Stomach (tissue), 8 donors: ENCODE measurements at regions not wholly inside any gene's neighbourhood (a gene's known extent, or its start where the extent isn't known, plus 50 kb on each side); places are given as distances from the start of the nearest gene placed in this dataset.

Experiments used
- DNase-seq, 2 donors: peaks; one replicate each; pipeline versions ENCODE4 v3.0.0 to v3.0.0-alpha.2; 2013 to 2019
- H3K27ac ChIP-seq, 5 donors: fragments of 200-600 bp in 4 of 5; sonication (generic) in 4 of 5; one replicate each; pipeline ENCODE4 v1.5.1; 2013 to 2019; ENCODE audit warnings: mild to moderate bottlenecking in 1 of 5, moderate library complexity in 1 of 5
- H3K27me3 ChIP-seq, 3 donors: fragments of 200-600 bp; sonication (generic); one replicate each; pipeline ENCODE4 v1.5.1; 2017 to 2019; ENCODE audit warnings: mixed run types in 1 of 3
- H3K36me3 ChIP-seq, 4 donors: fragments of 200-600 bp; sonication (generic); 1 replicate in 3 of 4; 2 replicates in 1 of 4; pipeline ENCODE4 v1.5.1; 2016 to 2019
- H3K4me1 ChIP-seq, 4 donors: fragments of 200-600 bp; sonication (generic); one replicate each; pipeline ENCODE4 v1.5.1; 2016 to 2019
- H3K4me3 ChIP-seq, 4 donors: fragments of 200-600 bp; sonication (generic) in 3 of 4; one replicate each; pipeline ENCODE4 v1.5.1; 2016 to 2019; ENCODE audit warnings: mild to moderate bottlenecking in 1 of 4
- H3K9me3 ChIP-seq, 4 donors: fragments of 200-600 bp; sonication (generic); one replicate each; pipeline ENCODE4 v1.5.1; 2016 to 2019
- EP300 ChIP-seq: sonication (generic); formaldehyde crosslinking; IDR thresholded peaks from one replicate; pipeline ENCODE4 v1.6.1; 2017; ENCODE audit warnings: antibody characterized with exemption
- POLR2A ChIP-seq, 4 donors: fragments of 450-650 bp; IDR thresholded peaks; one replicate each; pipeline ENCODE4 v1.6.1; 2016; ENCODE audit warnings: antibody characterized with exemption in 4 of 4, control low read depth in 2 of 4, mild to moderate bottlenecking in 1 of 4, moderate library complexity in 1 of 4
- POLR2AphosphoS5 ChIP-seq, 3 donors: sonication (generic); formaldehyde crosslinking; IDR thresholded peaks; one replicate each; pipeline ENCODE4 v1.6.1; 2016; ENCODE audit warnings: antibody characterized with exemption in 3 of 3
- WGBS, 5 donors: extraction: QIAGEN DNeasy Blood & Tissue Kit in 3 of 5; methylation state at CpG; one replicate each; pipeline versions ENCODE4 v1.1.5 to v1.1.7; 2013 to 2018; 5-methylcytosine and 5-hydroxymethylcytosine counted together
- intact Hi-C: fragments of 100-400 bp; cut with DNase I; formaldehyde crosslinking; loops from one replicate; pipeline ENCODE4 v1.15.1; 2023; ENCODE audit warnings: low total_unique reads
- TF ChIP-seq, protein P1 (sequence below), 7 experiments: fragments of 450-650 bp in 4 of 7; fragments of 200-600 bp in 3 of 7; sonication (generic) in 3 of 7; IDR thresholded peaks; one replicate each; pipeline ENCODE4 v1.5.1; 2016 to 2019; ENCODE audit warnings: antibody characterized with exemption in 7 of 7, control low read depth in 2 of 7, mild to moderate bottlenecking in 1 of 7
- donor health status: healthy with polysubstance abuse.
- donor health status: Bipolar disorder and iron deficiency.
- donor health status: healthy.

GRCh38 chr14:48973151-48973550 lies 613.0 kb downstream of the RPS29 start:
- TF ChIP-seq POLR2A (IDR thresholded peaks at IDR 0.05) (no peak), POLR2AphosphoS5 (IDR thresholded peaks at IDR 0.05) (no peak), EP300 (no peak)
- TF ChIP-seq, protein P1, sequence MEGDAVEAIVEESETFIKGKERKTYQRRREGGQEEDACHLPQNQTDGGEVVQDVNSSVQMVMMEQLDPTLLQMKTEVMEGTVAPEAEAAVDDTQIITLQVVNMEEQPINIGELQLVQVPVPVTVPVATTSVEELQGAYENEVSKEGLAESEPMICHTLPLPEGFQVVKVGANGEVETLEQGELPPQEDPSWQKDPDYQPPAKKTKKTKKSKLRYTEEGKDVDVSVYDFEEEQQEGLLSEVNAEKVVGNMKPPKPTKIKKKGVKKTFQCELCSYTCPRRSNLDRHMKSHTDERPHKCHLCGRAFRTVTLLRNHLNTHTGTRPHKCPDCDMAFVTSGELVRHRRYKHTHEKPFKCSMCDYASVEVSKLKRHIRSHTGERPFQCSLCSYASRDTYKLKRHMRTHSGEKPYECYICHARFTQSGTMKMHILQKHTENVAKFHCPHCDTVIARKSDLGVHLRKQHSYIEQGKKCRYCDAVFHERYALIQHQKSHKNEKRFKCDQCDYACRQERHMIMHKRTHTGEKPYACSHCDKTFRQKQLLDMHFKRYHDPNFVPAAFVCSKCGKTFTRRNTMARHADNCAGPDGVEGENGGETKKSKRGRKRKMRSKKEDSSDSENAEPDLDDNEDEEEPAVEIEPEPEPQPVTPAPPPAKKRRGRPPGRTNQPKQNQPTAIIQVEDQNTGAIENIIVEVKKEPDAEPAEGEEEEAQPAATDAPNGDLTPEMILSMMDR (IDR thresholded peaks at IDR 0.05), result no peak
- Histone ChIP-seq H3K4me1 (no peaks in the 10 kb centered on the region), H3K9me3 (no peaks in the 10 kb centered on the region), H3K27me3 (no peaks in the 10 kb centered on the region), H3K36me3 (no peaks in the 10 kb centered on the region), H3K27ac (no peak overlapping the region), H3K4me3 (no peak overlapping the region)
- intact Hi-C loops, result no loop called here
- no peak for DNase-seq

GRCh38 chr14:48970943-48971342 lies 615.2 kb downstream of the RPS29 start:
- TF ChIP-seq POLR2A (IDR thresholded peaks at IDR 0.05) (no peak), POLR2AphosphoS5 (IDR thresholded peaks at IDR 0.05) (no peak), EP300 (no peak)
- TF ChIP-seq, protein P1 (IDR thresholded peaks at IDR 0.05), result no peak
- H3K4me3 ChIP-seq, result no peak overlapping the region
- H3K27ac ChIP-seq, result no peak overlapping the region

DNA sequence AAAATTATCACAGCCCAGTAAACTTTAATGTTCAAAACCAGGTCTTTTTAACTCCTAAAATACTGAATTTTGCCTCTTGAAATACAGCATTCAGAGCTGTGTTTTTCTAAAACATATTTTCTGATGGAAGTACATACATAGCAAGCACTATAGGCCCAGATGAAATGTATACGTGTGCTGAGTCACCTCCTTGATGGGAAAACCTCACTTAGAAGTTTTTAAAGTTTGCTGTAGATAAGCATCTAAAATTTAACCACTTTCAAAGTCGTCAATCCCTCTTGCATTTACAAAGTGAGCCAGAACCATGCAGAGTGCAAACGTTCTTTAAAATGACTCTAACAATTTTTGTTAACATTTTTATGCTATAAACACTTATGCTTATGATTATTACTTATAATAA lies 618.8 kb downstream of the RPS29 start:
- Histone ChIP-seq H3K4me1 (no peaks in the 10 kb centered on the region), H3K27me3 (no peaks in the 10 kb centered on the region), H3K4me3 (no peak overlapping the region), H3K36me3 (no peaks in the 10 kb centered on the region), H3K27ac (no peak overlapping the region), H3K9me3 (no peaks in the 10 kb centered on the region)
- intact Hi-C loops, result no loop called here
- TF ChIP-seq POLR2AphosphoS5 (IDR thresholded peaks at IDR 0.05) (no peak), EP300 (no peak), POLR2A (IDR thresholded peaks at IDR 0.05) (no peak)
- TF ChIP-seq, protein P1 (IDR thresholded peaks at IDR 0.05), result no peak
- no peak for DNase-seq
- 15 to 27% (median 19%) methylated on average over 3 of the region's 3 CpGs for WGBS, 5 donors

More at GRCh38 chr14:48970943-48971342, 615.2 kb downstream of the RPS29 start:
- H3K4me1 ChIP-seq, result no peaks in the 10 kb centered on the region
- intact Hi-C loops, result no loop called here
- H3K36me3 ChIP-seq, result no peaks in the 10 kb centered on the region
- no peaks in the 10 kb centered on the region for H3K9me3 ChIP-seq
- DNase-seq, result no peak
- no peaks in the 10 kb centered on the region for H3K27me3 ChIP-seq

DNA sequence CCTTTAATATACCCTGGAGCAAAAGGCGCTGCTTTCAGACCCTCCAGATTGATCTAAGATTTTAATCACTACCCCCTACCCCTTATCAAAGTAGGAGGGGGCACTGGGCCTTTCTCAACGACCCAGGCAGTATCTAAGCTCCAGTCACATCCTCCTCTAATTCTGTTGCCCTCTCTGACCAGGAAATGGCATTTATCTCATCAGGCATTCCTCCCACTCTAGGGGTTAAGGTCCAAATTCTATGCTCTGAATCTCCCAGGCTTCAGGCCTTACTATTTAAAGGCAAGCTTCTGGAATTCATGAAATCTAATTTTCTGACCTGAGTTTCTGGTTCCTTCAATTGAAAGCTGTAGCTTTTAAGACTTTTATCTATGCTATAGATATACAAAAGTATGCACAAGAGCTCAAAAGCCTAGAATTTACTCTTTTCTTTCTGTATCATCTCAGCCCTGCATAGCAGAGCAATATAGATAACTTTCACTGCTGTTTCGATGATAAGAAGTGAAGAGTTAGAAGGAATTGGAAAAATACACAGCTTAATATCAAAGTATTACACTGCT lies 622.9 kb downstream of the RPS29 start:
- no peaks in the 10 kb centered on the region for H3K36me3 ChIP-seq
- no peaks in the 10 kb centered on the region for H3K4me1 ChIP-seq
- WGBS, 5 donors, result 22 to 45% (median 38%) methylated on average over 3 of the region's 3 CpGs
- H3K27ac ChIP-seq, result no peak overlapping the region
- no peak for TF ChIP-seq POLR2A (IDR thresholded peaks at IDR 0.05)
- no peak for TF ChIP-seq EP300
- TF ChIP-seq, protein P1 (IDR thresholded peaks at IDR 0.05), result no peak
- TF ChIP-seq POLR2AphosphoS5 (IDR thresholded peaks at IDR 0.05), result no peak
- no peaks in the 10 kb centered on the region for H3K9me3 ChIP-seq
- H3K4me3 ChIP-seq, result no peak overlapping the region
- no peaks in the 10 kb centered on the region for H3K27me3 ChIP-seq
- intact Hi-C loops, result no loop called here
- no peak for DNase-seq
